Keratinocyte (primary cell): ENCODE measurements at regions not wholly inside any gene's neighbourhood (a gene's known extent, or its start where the extent isn't known, plus 50 kb on each side); places are given as distances from the start of the nearest gene placed in this dataset.
"Not testable (repeated sequence)": the region's sequence is repeated elsewhere in the genome, so short reads cannot be mapped to it uniquely, and the experiment has no call there.

Experiments used
- DNase-seq: peaks from one replicate; pipeline ENCODE4 v3.0.0-alpha.2; 2011; ENCODE audit warnings: low read depth, missing footprints, low spot score
- FAIRE-seq: peaks from 2 replicates; lab custom pipeline; 2011; peaks lifted over from hg19 to GRCh38; lab: Jason Lieb, UNC
- H2AFZ ChIP-seq: 2 replicates; pipeline ENCODE4 v1.6.0; 2012; ENCODE audit warnings: low read length, control low read depth, inconsistent platforms; ENCODE audit not compliant: control insufficient read depth
- H3K27ac ChIP-seq: 2 replicates; pipeline ENCODE4 v1.5.1; 2011; ENCODE audit warnings: low read length; ENCODE audit not compliant: control insufficient read depth, insufficient read depth
- H3K27me3 ChIP-seq: 3 replicates; pipeline ENCODE4 v1.6.0; 2011; ENCODE audit warnings: low read length; ENCODE audit not compliant: control insufficient read depth, insufficient read depth; ENCODE audit errors: extremely low read depth
- H3K36me3 ChIP-seq, 2 experiments: 2 replicates in 1 of 2; 3 replicates in 1 of 2; pipeline ENCODE4 v1.5.1; 2011; ENCODE audit warnings: low read length in 2 of 2, mild to moderate bottlenecking in 1 of 2; ENCODE audit not compliant: control insufficient read depth in 2 of 2, insufficient read depth in 2 of 2; ENCODE audit errors: extremely low read depth in 1 of 2
- H3K4me1 ChIP-seq: 3 replicates; pipeline ENCODE4 v1.5.1; 2011; ENCODE audit warnings: low read length; ENCODE audit not compliant: control insufficient read depth, insufficient read depth; ENCODE audit errors: extremely low read depth
- H3K4me2 ChIP-seq: 3 replicates; pipeline ENCODE4 v1.6.0; 2011; ENCODE audit warnings: low read depth, low read length; ENCODE audit not compliant: control insufficient read depth, insufficient read depth; ENCODE audit errors: extremely low read depth
- H3K4me3 ChIP-seq, 3 experiments: fragments of 200-600 bp in 1 of 3; sonication (generic) in 1 of 3; 2 replicates in 2 of 3; 3 replicates in 1 of 3; pipeline ENCODE4 v1.5.1; 2011 to 2016; ENCODE audit warnings: low read length in 3 of 3, mild to moderate bottlenecking in 3 of 3, control low read depth in 2 of 3, inconsistent platforms in 1 of 3, low read depth in 1 of 3, mixed read lengths in 1 of 3, mixed run types in 1 of 3, moderate library complexity in 1 of 3; ENCODE audit not compliant: control insufficient read depth in 2 of 3, insufficient read depth in 2 of 3; ENCODE audit errors: extremely low read depth in 1 of 3
- H3K79me2 ChIP-seq: 2 replicates; pipeline ENCODE4 v1.6.0; 2012; ENCODE audit warnings: low read length; ENCODE audit not compliant: control insufficient read depth, insufficient read depth
- H3K9ac ChIP-seq: 3 replicates; pipeline ENCODE4 v1.6.0; 2011; ENCODE audit warnings: low read length; ENCODE audit not compliant: control insufficient read depth, insufficient read depth; ENCODE audit errors: extremely low read depth
- H3K9me1 ChIP-seq: 3 replicates; pipeline ENCODE4 v1.6.0; 2011; ENCODE audit warnings: low read length; ENCODE audit not compliant: control insufficient read depth, insufficient read depth; ENCODE audit errors: extremely low read depth
- H3K9me3 ChIP-seq: 2 replicates; pipeline ENCODE4 v1.5.1; 2012; ENCODE audit warnings: low read depth, low read length; ENCODE audit not compliant: control insufficient read depth
- H4K20me1 ChIP-seq: 3 replicates; pipeline ENCODE4 v1.6.0; 2011; ENCODE audit warnings: low read length; ENCODE audit not compliant: control insufficient read depth, insufficient read depth; ENCODE audit errors: extremely low read depth
- EZH2 ChIP-seq: IDR thresholded peaks from one replicate; pipeline ENCODE4 v1.6.1; 2012; ENCODE audit warnings: inconsistent platforms, mild to moderate bottlenecking, low read length, moderate library complexity
- dilution Hi-C: fragments of 300-500 bp; cut with MboI; formaldehyde crosslinking; loops from one replicate; pipeline ENCODE4 v1.7.0; 2020; ENCODE audit warnings: low sequenced_read_pairs; ENCODE audit not compliant: extremely low pct_ligation_motif_present
- TF ChIP-seq, protein P1 (sequence below), 3 experiments: IDR thresholded peaks in 1 of 3; conservative IDR thresholded peaks in 1 of 3; optimal IDR thresholded peaks in 1 of 3; 2 replicates in 2 of 3; 3 replicates in 1 of 3; pipeline versions ENCODE3 to v1.5.1; 2011; ENCODE audit warnings: low read length in 3 of 3, mild to moderate bottlenecking in 3 of 3, moderate library complexity in 2 of 3, control low read depth in 1 of 3, inconsistent platforms in 1 of 3; ENCODE audit not compliant: insufficient read depth in 2 of 3; ENCODE audit errors: extremely low read depth in 1 of 3

GRCh38 chr12:9283346-9284095 lies 75.3 kb upstream of the PZP start:
- H3K9ac ChIP-seq, dilution Hi-C loops, H3K9me3 ChIP-seq, DNase-seq, H4K20me1 ChIP-seq, H3K36me3 ChIP-seq, H3K9me1 ChIP-seq, H3K27me3 ChIP-seq, H3K79me2 ChIP-seq, FAIRE-seq, H3K27ac ChIP-seq, H3K4me1 ChIP-seq: not testable (repeated sequence)
- Histone ChIP-seq H3K4me2 (peak overlapping the region; percentile 60), H3K4me3 (peak overlapping the region; percentile 45 to 57 (median 49)), H2AFZ (peak overlapping the region; percentile 46)

DNA sequence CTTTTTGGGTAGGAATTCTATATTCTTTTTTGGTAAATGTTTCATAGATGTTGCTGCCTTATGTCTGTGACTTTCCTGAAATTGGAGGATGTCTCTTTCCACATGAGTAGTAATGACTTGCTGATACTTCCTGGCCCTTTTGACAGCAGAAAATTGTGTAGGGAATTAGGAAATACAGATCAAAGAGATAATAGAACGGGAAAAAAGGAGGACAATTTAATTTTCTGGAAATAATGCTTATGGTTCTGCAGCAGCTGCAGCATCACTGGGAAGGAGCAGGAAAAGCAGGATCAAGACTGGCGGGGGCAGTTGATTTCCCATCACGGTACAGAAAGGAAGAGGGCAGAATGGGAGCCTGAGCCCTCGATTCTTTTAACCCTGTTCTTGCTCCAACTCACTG lies 68.8 kb upstream of the PZP start:
- TF ChIP-seq EZH2, result no peak
- TF ChIP-seq, protein P1, sequence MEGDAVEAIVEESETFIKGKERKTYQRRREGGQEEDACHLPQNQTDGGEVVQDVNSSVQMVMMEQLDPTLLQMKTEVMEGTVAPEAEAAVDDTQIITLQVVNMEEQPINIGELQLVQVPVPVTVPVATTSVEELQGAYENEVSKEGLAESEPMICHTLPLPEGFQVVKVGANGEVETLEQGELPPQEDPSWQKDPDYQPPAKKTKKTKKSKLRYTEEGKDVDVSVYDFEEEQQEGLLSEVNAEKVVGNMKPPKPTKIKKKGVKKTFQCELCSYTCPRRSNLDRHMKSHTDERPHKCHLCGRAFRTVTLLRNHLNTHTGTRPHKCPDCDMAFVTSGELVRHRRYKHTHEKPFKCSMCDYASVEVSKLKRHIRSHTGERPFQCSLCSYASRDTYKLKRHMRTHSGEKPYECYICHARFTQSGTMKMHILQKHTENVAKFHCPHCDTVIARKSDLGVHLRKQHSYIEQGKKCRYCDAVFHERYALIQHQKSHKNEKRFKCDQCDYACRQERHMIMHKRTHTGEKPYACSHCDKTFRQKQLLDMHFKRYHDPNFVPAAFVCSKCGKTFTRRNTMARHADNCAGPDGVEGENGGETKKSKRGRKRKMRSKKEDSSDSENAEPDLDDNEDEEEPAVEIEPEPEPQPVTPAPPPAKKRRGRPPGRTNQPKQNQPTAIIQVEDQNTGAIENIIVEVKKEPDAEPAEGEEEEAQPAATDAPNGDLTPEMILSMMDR (optimal IDR thresholded peaks at IDR 0.05 in 1 of 3, IDR thresholded peaks at IDR 0.05 in 1 of 3, conservative IDR thresholded peaks at IDR 0.05 in 1 of 3; ENCODE audit: extremely low read depth in 1 of 3, insufficient read depth in 2 of 3, low read length in 3 of 3), result no peak
- Histone ChIP-seq H3K4me1 (peaks cover 6% of the 10 kb centered on the region), H3K4me2 (no peak overlapping the region), H3K79me2 (no peaks in the 10 kb centered on the region), H3K27ac (no peak overlapping the region), H3K9me3 (no peaks in the 10 kb centered on the region), H3K9ac (no peak overlapping the region), H3K27me3 (no peaks in the 10 kb centered on the region), H4K20me1 (no peaks in the 10 kb centered on the region), H3K4me3 (no peak overlapping the region), H3K9me1 (no peaks in the 10 kb centered on the region), H3K36me3 (no peaks in the 10 kb centered on the region), H2AFZ (peak overlapping the region; percentile 15)
- DNase-seq, result no peak
- FAIRE-seq, result no peak
- dilution Hi-C loops, result no loop called here

DNA sequence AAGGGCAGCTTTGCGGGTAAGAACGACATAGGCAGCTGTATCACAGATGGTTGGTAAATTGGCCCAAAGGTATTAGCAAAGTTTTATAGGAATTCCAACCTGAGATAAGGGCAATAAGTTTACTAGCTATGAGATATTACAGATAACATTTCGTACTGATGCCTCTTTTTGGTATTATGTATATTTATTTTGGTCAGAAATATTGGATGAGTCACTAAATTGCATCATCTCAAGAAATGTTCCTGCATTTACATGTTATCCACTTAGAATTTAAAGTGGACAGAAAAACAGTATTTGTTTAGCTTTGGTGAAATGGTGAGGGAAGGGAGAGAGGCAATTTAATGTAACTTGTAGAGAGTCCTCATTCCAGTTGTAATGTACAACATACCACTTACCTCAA lies 65.1 kb upstream of the PZP start:
- FAIRE-seq (no peak), DNase-seq (no peak)
- no peaks in the 10 kb centered on the region for H3K27me3 ChIP-seq
- TF ChIP-seq, protein P1 (optimal IDR thresholded peaks at IDR 0.05 in 1 of 3, IDR thresholded peaks at IDR 0.05 in 1 of 3, conservative IDR thresholded peaks at IDR 0.05 in 1 of 3; ENCODE audit: extremely low read depth in 1 of 3, insufficient read depth in 2 of 3, low read length in 3 of 3), result no peak
- TF ChIP-seq EZH2, result no peak
- no peaks in the 10 kb centered on the region for H3K9me1 ChIP-seq
- H3K9ac ChIP-seq, result no peak overlapping the region
- no peaks in the 10 kb centered on the region for H4K20me1 ChIP-seq
- H3K27ac ChIP-seq, result no peak overlapping the region
- peaks cover 6% of the 10 kb centered on the region for H3K4me1 ChIP-seq
- no peaks in the 10 kb centered on the region for H3K9me3 ChIP-seq
- H3K79me2 ChIP-seq, result no peaks in the 10 kb centered on the region
- H2AFZ ChIP-seq, result no peak overlapping the region
- peak overlapping the region; percentile 33 for H3K4me2 ChIP-seq
- H3K4me3 ChIP-seq, result no peak overlapping the region
- H3K36me3 ChIP-seq, result no peaks in the 10 kb centered on the region
- dilution Hi-C loops, result loop anchor here (25.0 kb wide), 1 partner anchor 111 kb away; no protein-coding TSS in a partner anchor
